SK-N-SH (cell line): ENCODE measurements at regions not wholly inside any gene's neighbourhood (a gene's known extent, or its start where the extent isn't known, plus 50 kb on each side); places are given as distances from the start of the nearest gene placed in this dataset.

ENCODE experiments used
- TF ChIP-seq, protein P1 (sequence below): fragments of 200-600 bp; sonication (generic); IDR thresholded peaks from 2 replicates; pipeline ENCODE4 v1.6.1; 2017; ENCODE audit warnings: antibody characterized with exemption, mild to moderate bottlenecking, moderate library complexity
- TF ChIP-seq, protein P2 (sequence below): IDR thresholded peaks from 2 replicates; pipeline ENCODE4 v1.4.0; 2012; ENCODE audit warnings: low read depth

DNA sequence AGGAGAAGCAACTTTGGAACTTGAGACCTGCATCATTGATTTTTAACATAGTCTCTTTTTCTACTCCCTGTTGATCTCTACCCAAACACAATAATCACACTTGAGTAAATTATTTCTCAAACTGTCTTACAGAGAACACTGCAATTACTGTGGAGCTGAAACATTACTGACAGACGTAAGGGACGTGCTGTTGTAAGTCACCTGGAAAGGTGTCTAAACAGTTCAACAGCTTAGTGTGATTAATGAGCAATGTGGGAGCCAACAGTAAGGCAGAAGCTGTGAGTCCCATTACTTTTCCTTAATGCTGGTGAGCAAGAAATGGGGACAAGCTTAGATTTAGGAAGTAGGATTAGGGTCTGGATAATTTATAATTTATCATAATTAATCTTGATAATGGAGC, 265.7 kb downstream of the DLEU7 start:
- TF ChIP-seq, protein P1, sequence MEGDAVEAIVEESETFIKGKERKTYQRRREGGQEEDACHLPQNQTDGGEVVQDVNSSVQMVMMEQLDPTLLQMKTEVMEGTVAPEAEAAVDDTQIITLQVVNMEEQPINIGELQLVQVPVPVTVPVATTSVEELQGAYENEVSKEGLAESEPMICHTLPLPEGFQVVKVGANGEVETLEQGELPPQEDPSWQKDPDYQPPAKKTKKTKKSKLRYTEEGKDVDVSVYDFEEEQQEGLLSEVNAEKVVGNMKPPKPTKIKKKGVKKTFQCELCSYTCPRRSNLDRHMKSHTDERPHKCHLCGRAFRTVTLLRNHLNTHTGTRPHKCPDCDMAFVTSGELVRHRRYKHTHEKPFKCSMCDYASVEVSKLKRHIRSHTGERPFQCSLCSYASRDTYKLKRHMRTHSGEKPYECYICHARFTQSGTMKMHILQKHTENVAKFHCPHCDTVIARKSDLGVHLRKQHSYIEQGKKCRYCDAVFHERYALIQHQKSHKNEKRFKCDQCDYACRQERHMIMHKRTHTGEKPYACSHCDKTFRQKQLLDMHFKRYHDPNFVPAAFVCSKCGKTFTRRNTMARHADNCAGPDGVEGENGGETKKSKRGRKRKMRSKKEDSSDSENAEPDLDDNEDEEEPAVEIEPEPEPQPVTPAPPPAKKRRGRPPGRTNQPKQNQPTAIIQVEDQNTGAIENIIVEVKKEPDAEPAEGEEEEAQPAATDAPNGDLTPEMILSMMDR: no peak
- TF ChIP-seq, protein P2, sequence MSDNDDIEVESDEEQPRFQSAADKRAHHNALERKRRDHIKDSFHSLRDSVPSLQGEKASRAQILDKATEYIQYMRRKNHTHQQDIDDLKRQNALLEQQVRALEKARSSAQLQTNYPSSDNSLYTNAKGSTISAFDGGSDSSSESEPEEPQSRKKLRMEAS: no peak
